CD1c-positive myeloid dendritic cell (primary cell): ENCODE measurements at regions not wholly inside any gene's neighbourhood (a gene's known extent, or its start where the extent isn't known, plus 50 kb on each side); places are given as distances from the start of the nearest gene placed in this dataset.
"Not testable (repeated sequence)": the region's sequence is repeated elsewhere in the genome, so short reads cannot be mapped to it uniquely, and the experiment has no call there.

Experiments
- DNase-seq: peaks from one replicate; pipeline ENCODE4 v3.0.0-alpha.2; 2016; ENCODE audit errors: extremely low spot score

DNA sequence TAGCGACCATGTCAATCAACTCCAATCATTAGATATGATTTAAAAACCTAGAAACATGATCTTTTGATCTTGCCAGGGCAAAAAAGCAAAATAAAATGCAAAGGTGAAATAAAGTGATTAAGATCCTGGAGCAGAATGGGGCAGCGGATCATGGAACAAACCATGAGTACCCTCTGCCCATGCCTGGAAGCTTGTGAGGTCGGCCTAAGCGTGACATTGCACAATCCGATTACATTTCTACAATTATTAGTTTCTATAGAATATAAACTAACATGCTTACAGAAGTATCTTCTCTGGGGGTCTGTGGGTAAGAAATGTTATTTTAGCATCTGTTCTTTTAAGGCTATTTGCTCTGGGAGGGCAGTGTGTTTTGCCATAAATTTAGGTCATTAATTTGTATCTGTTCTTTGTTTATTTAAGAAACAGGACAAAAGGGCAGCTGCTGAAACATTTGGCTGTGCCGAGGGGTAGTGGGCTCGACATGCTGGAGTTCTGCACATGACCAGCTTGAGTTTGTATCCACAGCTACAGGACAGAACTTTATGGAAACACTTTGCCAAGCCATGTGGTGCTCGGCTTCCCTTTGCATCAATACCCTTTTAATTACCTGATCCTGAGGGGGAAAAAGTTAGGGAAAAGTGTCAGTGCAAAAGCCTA, 55.9 kb downstream of the ZBTB18 start:
- DNase-seq: no peak

DNA sequence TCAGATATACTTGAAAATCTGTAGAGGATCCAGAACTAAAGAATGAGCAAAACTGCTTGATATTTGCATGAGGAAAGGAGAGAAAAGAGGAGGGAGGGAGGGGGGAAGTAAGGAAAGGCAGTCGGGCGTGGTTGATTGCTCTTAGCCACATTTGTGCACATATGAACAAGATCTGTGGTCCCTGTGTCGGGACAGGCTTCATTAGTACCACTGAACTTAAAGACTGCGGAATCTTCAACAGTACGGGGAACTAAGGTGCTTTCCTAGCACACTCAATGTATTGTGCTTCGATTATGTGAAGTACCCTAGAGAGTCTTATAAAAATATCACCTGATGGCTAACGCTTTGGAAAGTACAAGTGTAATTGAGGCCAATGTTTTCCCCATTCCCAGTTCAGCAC, 59.9 kb downstream of the ZBTB18 start:
- no peak for DNase-seq

DNA sequence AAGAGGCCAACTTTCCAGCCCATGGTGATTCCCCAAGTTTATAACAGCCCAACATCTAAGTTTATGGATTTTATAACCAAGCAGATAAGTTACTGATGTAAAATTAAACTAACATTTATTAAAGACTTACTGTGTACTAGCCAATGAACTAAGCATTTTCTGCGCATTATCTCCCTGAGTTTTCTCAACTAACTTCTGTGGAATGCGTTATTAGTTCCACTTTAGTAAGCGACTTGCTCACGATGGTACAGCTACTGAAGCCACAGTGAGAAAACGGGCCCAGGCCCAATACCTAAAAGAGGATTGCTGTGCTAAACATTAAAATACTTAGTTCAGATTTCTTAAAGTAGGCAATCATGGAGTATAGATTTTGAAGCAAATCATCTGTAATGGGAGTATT, 61.0 kb downstream of the ZBTB18 start:
- DNase-seq: no peak

DNA sequence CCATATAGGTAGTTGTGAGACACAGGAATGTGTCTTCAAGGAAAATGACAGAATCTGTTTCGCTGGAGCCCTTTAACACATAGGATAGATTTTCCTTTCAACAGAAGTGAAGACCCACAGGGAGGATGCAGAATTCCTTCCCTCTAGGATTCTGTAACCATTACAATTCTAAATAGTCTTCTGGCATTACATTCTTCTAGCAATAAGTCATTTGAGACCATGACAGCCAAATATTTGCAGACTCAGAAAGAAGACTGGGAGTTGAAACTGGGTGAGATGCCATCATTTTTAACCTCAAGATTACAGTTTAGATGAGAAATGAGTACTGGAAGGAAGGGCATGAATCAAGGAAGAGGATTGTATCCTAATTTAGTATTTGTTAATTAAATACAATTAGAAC, 61.6 kb downstream of the ZBTB18 start:
- DNase-seq: no peak

DNA sequence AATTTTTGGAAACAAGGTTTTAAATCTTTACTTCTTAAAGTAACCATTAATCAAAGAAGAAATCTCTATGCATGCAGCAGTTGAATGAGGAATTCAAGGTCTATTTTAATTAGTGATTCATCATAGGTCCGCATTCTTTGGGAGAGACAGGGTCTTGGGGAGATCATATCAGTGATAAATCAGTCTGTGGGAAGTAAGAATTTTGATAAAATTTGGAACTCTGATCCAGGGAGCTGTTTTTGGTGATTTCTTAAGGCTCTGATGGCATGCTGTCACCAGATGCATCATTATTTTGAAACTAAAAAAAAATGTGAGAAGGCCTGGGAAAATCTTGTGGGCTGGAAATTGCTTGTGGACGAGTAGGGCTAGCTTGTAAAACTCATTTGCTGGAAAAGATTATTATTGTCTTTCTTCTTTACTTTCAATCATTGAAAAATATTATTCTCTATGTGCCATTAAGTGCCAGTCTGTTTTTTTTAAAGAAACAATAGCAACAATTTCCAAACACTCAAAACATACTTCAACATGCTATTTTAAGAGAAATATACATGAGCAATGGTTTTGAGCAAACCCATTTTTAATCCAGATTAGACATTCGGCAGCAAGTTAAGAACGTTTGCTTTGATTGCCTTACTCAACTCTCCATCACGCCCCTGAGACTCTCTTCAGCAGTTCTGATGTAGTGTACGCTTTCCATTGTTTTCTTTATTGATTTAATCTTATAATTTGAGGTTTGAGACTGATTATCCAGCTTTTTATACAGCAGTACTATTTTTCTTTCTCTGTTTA, 62.6 kb downstream of the ZBTB18 start:
- no peak for DNase-seq

DNA sequence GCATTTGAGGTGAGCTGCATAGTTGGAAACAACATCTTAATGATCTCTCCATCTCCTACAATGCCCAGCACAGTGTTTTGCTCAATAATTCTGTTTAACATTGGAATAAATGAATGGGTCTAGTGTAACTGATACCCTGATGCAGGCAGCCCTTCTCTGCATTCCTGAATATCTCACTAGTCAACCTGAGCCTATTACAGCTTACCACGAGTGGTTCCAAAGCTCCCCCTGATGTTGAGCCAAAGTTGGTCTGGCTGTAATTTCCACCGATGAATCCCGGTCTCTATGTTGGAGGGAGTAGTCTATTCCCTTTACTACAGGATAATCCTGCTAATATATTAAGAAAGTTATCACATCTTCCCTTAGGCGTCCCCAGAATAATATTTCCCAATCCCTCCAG, 63.8 kb downstream of the ZBTB18 start:
- DNase-seq: no peak

DNA sequence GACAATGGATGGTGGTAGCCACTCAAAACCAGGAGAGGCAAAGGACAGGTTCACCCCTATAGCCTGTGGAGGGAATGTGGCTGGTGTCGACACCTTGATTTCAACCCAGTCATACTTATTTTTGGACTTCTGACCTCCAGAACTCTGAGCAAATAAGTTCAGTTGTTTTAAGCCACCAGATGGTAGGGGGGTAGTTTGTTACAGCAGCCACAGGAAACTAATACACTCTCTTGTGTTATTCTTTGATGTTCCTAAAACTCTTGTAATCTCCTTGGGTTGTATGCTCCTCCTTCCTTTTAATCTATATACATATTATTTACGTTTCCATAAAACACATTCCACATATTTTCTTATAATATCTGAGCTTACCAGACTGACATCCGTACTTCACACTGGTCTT, 65.9 kb downstream of the ZBTB18 start:
- DNase-seq: no peak

DNA sequence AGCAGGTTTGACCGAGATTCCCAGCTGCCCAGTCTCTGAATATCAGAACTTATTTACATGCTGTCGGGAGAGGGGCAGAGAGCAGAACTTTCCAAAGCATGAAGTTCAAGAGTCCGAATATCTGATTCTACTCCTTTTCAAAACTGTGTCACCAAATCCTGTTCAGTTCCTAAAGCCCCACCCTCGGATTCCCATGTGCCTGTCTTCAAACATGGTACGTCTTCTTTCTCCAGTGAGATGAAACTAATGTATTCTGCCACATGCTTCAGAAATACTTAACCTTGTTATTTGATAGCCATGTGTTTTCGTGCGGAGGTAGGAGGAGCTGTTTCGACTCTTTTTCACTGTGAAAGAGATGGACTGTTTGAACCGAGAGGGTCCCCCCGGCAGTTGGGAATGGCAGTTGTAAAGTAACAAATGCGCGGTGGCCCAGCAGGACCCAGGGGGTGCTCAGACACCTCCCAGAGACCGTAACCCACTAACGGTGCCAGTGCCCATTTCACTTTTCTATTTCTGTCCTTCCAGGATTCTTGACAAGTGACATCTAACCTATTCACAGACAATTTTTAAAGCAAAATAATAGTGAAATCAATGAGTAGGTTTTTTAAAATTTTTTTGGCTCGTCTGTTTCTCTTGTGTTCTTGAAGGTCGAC, 67.2 kb downstream of the ZBTB18 start:
- no peak for DNase-seq

DNA sequence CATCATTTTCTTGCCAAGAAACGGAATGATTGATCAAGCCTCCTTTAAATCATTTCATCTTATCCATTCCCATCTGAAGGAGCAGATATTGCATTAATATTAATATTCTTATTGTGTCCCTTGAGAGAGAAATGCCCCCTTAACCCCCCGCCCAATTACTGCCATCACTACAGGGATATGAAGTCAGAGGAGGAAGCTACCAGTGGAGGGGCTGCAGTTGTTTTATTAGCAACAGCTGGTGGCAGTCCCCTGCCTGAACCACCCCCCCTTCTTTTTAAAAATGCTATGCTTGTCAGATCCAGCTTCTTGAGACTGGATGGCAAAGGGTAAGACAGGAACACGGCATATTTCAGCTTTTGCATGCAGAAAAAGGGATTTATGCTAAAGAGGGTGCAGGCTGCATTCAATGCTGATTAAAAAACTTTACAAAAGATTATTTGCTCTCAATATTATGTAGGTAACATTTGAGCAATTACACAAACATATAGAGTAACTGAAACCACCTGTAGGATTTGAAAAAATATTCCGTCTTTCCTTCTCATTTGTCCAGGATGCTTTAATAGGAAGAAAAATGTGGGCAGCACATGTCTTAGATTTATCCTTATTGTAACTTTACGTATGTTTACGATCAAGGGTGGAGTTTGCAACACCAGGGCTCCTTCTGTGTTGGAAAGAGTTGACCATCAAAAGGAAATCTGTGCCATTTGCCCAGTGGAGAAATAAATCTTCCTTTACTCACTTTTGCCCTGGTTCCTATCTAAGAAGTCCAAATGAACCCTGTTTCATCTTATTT, 77.7 kb downstream of the ZBTB18 start:
- DNase-seq: no peak

DNA sequence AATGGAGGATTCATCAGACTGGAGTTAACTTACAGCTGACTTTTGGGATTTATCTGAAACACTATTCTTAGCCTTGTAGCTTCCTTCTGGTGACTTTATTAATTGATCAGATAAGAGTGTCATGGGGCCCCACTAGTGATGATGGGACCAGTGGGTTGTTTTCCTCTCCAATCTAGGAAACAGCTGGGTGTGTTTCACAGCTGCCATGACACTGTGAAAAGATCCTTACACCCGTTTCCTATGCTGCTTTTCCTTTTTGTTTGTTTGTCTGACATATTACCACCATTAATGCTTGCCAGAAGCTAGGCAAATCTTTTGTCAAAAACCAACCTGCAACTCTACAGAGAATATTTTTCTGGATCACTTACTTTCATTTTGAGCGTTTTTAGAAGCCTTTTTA, 86.2 kb downstream of the ZBTB18 start:
- DNase-seq: no peak

DNA sequence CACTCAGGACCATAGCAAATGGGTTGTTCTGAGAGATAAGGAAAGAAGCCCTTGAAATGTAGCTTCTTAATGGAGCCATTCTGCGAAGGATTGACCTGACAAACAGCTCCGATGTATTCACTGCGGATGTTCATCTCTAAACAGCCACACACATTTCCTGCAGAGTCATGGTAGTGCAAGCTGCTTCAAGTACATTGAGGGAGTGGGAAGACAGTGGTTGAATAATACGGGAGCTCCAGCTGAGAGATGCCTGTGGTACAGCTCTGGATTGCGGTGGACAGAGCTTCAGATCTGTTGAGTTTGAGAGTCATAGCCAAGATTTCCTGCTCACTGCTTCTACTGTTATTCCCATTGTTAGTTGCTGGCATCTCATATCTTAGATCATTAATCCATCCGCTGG, 86.6 kb downstream of the ZBTB18 start:
- DNase-seq: peak; percentile 14

DNA sequence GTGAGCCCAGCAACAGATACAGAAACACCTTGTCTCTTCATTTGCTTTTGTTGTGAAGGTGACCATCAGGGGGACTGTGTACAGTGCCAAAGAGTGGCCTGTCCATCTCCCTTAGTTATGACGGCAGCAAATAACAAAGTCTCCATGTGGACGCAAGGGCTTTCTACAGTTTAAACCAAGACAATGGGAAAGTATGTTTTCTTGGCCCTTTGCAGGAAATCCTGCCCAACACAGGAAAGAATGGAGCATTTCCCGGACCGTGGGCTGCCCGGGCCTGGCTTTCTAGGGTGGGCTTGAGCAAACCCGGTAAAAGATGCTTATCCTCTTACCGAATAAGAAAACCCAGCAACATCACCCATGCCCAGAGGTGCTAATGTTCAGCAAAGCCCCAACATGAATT, 87.3 kb downstream of the ZBTB18 start:
- DNase-seq: no peak

DNA sequence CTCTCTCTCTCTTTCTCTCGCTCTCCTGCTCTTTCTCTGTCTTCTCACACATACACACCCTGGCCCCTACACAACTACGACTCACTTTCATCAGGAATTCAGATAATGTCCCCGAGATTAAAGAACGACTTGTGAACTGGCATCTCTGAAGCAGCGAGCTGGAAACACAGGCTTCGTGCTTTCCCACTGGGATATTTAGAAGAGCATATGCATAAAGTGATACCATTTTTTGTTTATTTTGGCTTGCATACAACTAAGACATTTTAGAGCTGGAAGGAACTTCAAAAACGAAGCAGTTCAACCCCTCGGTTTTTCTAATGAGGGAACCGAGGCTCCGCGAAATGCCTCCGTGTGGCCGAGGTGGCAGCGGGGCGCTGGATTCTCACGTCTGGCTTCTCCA, 88.6 kb downstream of the ZBTB18 start:
- no peak for DNase-seq

DNA sequence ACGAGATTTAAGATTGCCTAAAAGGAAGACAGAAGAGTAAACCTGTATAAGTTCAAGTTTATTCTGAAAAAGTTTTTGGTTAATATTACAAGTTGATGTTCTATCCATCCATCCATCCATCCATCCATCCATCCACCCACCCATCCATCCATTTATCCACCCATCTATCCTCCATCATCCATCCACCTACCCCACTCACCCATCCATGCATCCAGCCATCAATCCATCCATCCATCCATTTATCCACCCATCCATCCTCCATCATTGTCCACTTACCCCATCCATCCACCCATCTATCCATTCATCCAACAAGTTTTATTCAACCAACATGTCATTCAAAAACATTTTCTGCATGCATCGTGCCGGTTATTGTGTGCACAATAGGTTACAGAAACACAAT, 89.3 kb downstream of the ZBTB18 start:
- no peak for DNase-seq

DNA sequence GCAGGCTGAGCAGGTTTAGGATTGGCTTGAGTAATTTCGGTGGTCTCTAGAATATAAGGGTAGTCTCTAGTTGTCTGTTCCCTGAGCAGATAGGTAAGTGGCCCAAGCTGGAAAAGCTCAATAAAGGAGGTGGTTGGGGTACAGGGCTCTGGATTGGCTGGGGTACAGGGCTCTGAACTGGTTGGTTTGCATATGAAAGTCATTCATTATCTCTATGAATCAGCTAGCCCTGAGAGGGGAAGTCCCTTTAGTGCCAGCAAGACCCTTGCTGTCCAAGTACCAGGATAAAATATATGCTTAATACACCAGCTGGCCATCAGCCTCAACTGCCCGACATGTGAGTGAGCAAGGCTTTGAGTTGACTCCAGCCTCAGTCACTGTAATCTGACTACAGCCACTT, 93.0 kb downstream of the ZBTB18 start:
- no peak for DNase-seq

DNA sequence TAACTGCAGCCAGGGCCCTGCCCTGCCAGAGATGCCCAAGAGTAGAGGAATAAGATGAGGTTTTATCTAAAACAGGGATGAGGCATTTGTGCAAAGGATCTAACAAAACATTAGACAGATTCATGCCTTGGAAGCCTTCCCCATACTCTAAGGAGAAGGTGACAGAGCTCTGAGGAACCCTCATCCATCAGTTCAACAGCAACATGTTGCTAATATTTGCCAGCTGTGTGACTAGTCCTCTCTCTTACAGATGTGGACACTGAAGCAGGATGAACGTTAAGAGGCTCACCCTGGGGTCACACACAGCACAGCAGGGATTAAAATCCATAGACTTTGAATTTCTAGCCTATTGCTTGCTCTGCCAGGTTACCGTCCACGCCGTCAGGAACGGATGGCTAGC, 99.0 kb downstream of the ZBTB18 start:
- no peak for DNase-seq

DNA sequence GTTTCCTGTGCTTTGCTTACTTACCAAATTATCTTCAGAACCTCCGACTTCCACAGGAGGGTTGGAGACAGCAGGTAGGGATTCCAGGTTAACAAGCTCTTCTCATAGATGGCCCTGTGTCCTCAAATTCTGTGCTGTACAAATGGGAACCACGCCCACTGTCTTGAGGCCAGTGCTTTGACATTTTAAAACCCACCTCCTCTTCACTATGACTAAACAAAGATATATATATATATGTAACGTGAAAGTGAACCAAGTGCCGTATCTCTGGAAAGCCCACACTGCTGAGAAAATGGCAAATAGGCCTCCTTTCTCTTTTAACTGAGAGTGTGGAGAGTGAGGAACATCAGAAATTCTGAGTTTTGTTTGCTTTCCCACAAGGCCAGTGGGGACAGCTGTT, 99.6 kb downstream of the ZBTB18 start:
- DNase-seq: no peak

DNA sequence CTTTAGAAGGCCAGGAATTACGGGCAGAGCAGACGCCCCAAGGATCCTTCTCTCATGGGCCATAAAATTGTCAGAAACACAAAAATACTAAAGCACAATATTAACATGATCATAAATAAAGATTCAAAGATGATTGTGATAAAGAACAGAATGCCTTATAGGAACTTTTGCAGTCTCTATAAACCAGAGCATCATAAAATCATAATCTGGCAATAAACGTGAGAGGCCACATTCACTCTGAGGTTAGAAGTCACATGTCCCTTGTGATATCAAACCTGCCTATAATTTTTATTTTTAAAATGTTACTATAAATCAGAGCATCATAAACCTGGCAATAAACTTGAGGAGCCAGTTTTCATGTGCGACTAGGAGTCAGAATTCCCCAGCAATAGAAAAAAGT, 100.5 kb downstream of the ZBTB18 start:
- no peak for DNase-seq

DNA sequence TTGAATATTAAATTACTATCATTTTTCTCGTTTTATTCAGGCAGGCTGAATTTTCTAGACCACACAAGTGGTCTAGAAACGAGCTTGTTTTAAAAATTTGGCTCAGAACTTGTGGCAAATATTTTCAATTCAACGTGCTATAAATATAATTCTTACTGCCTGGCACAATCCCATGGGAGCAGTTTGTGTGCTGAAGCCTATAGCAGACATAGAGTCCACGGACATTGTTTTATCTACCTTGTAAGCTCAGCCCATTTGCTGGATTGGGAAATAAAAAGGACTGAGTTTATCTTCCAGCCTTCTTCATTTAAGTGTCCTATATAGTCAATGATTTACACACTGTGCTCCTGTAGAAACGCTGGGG, 103.4 kb downstream of the ZBTB18 start:
- no peak for DNase-seq

DNA sequence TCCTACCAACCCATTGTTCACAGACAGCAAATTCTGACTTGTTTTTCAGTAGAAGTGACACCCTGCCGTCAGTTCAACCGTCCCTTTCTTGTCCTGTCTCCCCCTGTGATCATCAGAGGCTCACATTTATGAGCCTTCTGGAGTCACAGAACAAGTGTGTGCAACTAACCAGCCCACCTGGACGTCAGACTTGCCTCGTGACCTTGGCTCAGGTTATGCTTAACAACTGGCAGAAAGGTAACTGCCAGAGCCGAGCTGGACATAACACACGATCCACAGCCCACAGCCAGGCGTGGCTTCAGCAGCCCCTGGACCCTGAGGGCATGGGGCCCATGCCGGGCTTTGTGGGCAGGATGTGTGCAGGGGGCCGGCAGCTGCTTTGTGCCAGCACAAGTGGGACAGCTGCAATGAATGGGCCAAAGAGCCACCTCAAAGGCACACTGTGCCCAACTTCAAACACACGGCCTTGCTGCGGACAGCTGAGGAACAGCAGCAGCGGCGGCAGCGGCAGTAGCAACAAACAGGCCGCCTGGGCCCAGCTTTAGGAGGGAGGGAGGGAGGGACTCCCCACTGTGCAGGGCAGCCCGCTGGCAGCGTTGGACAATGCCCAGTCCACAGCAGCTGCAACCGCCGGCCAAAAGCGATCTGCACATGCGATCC, 103.9 kb downstream of the ZBTB18 start:
- DNase-seq: no peak

DNA sequence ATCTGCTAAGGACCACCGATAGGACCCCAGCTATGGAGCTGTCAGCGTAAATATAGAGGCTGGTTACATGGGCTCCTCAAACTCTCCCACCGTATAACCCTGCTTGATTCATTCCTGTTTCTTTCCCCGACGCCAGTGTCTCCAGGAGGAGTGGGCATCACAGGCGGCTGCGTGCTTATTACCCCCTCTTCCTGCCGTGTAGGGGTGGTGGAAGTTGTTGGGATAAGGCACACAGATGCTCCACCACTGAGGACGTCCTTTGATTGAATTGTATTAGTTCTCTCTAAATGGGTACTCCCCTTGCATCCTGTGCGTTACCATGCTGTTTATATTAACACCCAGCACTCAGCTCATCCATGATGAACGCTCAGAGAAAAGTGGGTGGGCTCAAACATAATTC, 104.6 kb downstream of the ZBTB18 start:
- DNase-seq: no peak

DNA sequence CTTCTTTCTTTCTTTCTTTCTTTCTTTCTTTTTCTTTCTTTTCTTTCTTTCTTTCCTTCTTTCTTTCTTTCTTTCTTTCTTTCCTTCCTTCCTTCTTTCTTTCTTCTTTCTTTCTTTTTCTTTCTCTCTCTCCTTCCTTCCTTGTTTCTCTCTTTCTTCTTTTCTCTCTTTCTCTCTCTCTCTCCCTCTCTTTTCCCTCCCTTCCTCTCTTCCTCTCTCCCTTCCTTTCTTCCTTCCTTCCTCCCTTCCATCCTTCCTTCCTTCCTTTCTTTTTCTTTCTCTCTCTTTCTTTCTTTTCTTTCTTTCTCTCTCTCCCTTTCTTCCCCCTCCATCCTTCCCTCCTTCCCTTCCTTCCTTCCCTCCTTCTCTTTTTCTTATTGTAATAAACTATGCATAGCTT, 105.5 kb downstream of the ZBTB18 start:
- not testable (repeated sequence) for DNase-seq
